Left colon (tissue), 2 donors: ENCODE measurements at regions not wholly inside any gene's neighbourhood (a gene's known extent, or its start where the extent isn't known, plus 50 kb on each side); places are given as distances from the start of the nearest gene placed in this dataset.

ENCODE experiments used
- ATAC-seq: fragments of 200-7000 bp; cut with Tn5 transposase; one replicate; pipeline ENCODE4 v1.9.1; 2020; ENCODE audit warnings: mild to moderate bottlenecking, moderate library complexity
- DNase-seq, 2 donors: peaks; one replicate each; pipeline ENCODE4 v3.0.0-alpha.2; 2020
- intact Hi-C, 2 donors: fragments of 100-400 bp; cut with DNase I in 1 of 2; cut with micrococcal nuclease in 1 of 2; formaldehyde crosslinking; loops; one replicate each; pipeline versions ENCODE4 v1.11.2 to v1.14.0; 2022; cut with DNase I, micrococcal nuclease
- donor health status: DM: no; HTN: no; CAD: no.
- donor health status: DM: yes; HTN: yes; CAD: no.

DNA sequence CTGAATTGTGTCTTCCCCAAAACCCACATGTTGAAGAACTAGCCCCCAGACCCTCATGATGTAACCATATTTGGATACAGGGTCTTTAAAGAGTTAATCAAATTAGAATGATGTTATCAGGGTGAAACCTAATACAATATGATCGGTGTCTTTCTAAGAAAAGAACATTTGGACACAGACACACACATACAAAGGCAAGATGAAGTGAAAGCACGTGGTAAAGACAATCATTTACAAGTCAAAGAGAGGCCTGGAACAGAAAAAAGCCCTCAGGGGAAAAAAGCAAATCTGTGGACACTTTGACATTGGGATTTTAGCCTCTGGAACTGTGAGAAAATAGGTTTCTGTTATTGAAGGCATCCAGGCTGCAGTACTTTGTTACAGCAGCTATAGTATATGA lies 733.4 kb downstream of the JRKL start:
- DNase-seq (no peak), ATAC-seq (no peak)
- intact Hi-C loops, result no loop called here

DNA sequence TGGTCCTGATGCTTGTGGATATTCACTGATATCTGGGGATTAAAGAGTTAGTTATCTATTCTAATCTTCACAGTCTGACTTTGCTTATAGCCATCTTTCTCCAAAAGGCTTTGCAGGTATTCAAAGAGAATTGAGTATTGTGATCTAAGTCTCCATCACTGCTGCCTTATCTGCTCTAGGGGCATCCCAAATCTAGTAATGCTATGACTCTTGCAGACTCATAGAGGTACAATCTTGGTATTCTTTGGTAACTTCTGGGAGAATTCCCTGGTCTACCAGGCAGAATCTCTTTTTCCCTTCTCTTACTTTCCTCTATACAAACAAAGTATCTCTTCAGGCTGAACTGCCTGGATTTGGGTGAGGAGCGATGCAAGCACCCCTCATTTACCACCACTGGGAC lies 746.3 kb downstream of the JRKL start:
- intact Hi-C loops, result no loop called here
- ATAC-seq, result no peak
- DNase-seq, result no peak

DNA sequence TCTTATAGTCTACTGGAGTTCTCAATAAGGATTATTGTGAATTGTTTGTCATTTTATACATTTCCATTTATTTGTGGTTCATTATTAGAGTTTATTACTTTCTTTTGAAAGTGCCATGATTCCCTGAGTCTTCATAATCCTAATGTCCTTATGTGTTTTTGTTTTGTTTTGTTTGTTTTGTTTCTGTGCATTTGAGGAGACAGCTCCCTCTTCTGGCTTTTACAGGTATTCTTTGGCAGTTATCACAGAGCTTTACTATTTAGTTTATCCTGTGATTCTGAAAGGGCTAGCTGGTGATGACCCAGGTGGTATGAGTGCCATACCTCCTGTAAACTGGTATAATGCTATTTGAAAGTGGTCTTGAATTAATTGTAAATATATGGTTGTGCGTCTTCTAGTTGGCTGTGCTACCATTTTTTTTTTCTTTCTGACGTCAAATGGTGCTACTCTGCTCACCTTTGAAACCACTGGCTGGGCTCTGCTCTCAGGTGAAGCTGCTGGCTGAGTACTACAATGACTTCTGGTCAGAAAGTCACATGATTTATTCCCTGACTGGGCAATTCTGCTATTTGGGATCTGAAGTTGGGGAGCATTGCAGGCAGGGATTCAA lies 751.2 kb downstream of the JRKL start:
- DNase-seq, result no peak
- intact Hi-C loops, result loop anchor here in 1 of 2 donors (10.0 kb wide), 1 partner anchor 676 kb away; no protein-coding TSS in a partner anchor
- no peak for ATAC-seq

DNA sequence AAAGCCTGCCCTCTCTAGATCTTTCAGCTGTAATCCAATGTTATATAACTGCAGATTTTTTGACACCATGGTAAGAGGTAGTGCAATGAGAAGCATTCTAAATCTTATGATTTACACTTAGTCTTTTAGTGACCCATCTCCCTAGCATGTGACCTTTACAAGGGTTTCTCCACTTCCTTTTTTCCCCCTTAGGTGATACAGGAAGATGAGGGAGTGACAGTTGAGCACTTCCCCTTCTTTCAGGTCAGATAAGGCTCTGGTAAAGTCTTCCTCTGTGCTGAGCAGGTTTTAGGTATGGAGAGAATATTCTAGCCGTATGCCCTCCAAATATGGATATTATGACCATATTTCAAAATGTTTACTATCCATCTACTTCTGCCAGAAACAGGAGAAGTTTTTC lies 753.6 kb downstream of the JRKL start:
- DNase-seq, result no peak
- intact Hi-C loops, result loop anchor here in 1 of 2 donors (10.0 kb wide), 1 partner anchor 679 kb away; no protein-coding TSS in a partner anchor
- no peak for ATAC-seq

DNA sequence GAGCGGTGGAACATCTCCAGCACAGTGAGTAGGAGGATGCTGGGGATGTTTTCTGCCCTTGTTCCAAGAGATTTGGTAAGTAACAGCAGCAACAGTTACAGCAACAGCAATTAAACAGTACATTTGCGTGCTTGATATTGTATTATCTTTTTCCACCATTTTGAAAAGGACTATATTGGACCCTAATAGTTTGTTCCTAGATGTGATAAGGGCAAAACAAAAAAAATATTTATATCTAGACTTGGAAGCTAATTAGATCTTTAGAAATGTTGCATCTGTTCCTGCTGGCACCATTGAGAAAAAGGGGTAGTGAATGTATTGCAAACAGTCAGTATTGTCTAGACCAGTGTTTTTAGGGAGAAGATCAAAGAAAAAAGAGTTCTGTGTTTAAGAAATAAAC lies 759.9 kb downstream of the JRKL start:
- ATAC-seq, result no peak
- DNase-seq, result no peak
- intact Hi-C loops, result loop anchor here in 1 of 2 donors (10.0 kb wide), 1 partner anchor 685 kb away; no protein-coding TSS in a partner anchor

DNA sequence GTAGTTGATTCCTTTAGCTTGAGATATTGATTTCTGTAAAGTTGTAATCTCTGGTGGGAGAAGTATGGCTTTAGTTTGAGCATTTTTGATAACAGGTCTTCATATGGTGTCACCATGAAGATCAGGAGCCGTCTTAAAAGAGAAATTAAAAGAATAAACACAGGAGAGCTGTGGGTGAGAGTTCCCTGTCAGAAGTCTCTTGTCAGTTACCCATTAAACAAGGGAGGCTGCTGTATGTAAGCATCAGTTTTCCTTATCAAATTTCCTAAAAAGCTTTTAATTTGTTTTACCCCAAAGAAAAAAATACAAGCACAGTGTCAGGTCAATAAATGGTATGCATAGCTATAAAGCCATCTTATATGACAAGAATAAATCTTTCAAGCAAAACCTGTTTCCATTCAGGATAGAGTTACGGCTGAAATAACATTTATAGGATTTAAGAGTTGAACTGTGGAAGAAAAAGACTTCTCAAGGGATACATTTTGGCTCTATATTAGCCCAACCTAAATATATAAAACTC lies 767.5 kb downstream of the JRKL start:
- no peak for ATAC-seq
- intact Hi-C loops, result no loop called here
- DNase-seq, result no peak

DNA sequence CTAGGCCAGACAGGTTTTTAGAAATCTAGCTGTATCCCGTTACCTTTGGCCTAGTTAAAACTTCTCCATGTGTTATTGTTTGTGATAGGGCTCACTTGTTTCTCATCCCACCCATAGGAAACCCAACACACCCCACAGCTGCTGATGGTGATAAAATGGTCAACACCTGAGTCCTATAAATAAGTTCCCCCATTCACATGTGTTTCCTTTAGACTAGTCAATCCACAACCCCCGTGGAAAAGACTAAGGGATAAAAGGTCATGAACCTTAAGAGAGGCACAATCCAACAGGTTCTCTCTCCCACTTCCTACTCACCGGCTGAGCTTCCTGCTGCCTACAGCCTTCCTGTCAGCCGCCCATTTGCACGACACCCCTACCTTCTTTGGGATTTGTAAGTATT lies 768.4 kb downstream of the JRKL start:
- ATAC-seq (no peak), DNase-seq (no peak)
- intact Hi-C loops, result no loop called here

DNA sequence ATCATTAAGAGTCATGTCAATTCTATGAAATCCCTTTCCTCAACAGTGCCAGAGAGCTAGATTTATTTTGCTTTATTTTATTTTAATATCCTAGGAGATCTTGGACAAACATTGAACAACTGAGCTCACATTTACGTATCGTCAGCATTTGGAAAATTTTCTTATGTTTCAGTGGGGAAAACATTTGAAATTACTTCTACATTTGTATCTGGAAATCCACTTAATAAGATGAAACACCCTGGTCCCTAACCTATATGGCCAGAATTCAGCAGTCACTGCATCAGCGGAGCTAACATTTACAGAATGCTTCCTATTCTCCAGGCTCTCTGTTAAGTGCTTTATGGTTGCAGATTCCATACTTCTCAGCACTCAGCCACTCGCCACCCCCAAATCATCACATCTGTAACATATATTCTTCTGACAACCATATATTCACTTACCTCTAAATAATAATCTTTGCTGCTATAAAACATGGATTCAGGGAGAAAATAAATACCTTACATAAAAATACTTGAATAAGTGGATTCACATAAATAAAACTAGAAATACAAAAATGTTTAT lies 773.9 kb downstream of the JRKL start:
- DNase-seq, result no peak
- intact Hi-C loops, result no loop called here
- no peak for ATAC-seq

DNA sequence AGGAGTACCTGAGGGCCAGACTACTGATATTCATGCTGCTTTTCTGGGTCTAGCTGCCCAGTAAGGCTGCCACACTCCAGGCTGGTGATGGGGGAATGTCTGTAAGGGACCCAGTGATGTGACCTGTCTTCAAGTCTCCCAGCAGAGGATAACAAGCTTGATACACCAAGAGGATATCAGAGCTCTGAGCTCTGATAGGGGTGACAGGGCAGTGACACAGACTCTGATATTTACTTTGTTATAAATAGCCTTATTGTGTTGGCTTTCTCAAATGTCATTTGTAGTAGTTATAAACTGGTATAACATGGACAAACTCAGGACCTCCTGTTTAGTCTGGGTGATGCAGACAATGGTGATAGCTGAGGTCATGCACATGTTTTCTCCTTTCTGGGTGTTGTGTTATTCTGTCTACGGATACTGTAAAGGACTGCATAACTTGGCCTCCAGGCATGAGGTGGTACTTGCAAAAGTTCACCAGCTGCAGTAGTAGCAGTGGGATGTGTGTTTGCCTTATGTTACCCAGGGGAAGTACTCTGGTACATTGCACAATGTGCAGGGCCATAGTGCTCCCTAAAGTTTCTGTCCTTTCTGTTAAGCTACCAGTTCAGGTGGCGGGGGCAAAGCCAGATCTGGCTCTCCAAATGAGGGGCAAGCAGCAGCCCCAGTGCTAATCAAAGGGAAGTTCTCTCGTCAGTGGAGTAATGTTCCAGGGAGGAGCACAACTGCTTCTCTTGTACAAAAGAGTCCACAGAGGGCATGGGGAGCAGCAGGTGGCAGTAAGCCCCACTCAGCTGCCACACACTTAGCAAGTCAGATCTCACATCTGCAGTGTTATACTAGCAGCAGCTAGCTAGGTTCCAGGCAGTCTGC lies 812.2 kb downstream of the JRKL start:
- ATAC-seq, result no peak
- DNase-seq, result no peak
- intact Hi-C loops, result no loop called here

DNA sequence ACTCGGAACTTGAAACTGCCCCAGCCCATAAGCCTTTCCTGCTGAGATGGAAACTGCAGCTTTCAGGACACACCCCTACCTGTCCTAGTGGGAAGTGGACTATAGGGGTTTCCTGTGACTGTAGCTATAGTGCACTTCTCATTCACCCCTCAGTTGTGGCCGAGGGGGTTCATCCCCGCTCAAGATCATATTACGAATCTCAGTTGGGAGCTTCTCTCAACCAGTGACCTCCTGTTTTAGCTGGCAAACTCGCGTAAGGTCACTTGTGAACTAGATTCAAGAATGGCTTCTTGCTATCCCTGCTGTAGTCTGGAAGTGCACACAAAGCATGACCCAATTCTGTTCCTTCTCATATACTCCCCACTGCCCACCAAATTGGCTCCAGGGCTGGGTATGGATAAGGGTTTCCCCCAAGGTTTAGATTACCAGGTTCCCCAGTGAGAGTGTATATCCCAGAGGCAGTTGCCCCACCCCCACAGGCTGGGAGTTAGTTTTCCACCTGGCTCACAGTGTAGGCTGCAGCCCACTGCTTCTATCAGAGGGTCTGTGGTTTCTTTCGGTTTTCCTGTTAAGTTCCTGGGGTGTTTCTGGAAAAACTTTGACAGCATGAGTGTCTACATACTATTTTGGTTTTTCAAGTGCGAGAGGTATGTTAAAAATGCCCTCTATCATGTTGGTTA lies 812.9 kb downstream of the JRKL start:
- DNase-seq (no peak), ATAC-seq (no peak)
- intact Hi-C loops, result no loop called here

DNA sequence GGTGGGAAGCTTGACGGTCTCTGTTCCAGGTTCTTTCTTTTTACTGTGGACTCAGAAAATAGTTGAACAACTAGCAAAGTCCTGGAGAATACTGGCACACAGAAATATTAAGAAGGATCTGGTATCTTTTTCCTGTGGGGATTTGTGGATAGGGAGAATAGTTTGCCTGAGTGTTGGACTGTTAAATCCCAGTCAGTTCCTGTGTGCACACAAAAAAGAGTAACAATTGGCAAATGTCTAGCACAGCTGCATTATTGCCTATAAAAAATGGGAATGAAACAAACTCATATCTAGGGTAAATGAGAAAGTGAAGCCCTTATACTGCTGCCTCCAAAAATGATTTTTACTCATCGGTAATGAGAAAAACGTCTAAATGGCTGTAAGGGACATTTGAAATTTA lies 828.2 kb downstream of the JRKL start:
- intact Hi-C loops, result no loop called here
- DNase-seq (no peak), ATAC-seq (no peak)

DNA sequence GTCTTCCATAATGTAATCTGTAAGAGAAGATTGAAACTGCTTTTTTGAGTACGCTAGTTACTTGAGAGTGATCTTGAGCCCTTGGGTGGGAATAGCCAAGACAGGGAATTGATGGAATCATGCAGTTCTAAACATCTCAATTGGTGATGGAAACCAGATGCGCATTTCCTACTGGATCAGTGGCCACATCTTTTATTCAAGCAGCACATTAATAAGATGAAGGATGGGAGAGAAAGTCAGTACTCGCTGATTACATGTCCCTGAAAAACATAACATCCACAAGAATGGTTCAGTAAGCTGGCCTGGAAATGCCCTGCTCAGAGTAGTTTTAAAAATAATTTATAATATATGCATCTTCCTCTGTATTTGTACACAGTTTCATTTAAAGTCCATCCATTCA lies 833.8 kb downstream of the JRKL start:
- ATAC-seq, result no peak
- intact Hi-C loops, result no loop called here
- DNase-seq, result no peak

DNA sequence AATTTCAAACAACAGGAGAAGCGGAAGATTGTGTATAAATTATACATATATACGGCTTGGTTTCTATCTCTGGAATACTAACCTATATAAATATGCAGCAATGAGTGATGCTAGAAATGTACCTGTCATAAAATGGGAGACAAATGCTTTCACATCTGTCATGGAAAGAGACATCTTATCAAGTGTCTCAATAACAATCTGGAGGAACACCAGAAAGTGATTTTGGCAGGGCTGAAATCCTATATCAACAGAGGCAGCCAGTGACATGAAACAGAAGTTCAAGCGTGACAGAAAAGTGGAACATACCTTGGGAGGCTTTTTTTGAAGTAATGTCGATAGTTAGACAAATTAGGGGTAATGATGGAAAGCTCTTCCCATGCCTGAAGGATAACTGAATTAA lies 834.6 kb downstream of the JRKL start:
- intact Hi-C loops, result no loop called here
- ATAC-seq (no peak), DNase-seq (no peak)

DNA sequence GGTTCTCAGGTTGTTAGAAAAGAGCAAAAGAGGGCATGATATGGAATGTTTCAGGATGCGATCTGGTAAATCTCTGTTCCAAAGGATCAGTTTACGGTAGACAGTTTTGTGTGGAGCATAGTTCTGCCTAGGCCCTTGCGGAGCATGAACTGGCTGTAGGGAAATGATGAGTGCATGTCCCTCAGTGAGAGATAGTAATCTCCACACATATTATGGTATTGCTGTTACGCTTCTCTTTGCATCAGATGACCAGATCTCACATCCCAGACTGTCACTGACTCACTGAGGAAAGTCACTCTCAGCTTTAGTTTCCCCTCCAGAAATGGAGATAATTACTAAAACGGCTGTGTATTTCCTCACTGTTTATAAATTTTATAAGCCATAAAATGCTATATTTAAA lies 836.0 kb downstream of the JRKL start:
- no peak for DNase-seq
- intact Hi-C loops, result no loop called here
- ATAC-seq, result no peak

DNA sequence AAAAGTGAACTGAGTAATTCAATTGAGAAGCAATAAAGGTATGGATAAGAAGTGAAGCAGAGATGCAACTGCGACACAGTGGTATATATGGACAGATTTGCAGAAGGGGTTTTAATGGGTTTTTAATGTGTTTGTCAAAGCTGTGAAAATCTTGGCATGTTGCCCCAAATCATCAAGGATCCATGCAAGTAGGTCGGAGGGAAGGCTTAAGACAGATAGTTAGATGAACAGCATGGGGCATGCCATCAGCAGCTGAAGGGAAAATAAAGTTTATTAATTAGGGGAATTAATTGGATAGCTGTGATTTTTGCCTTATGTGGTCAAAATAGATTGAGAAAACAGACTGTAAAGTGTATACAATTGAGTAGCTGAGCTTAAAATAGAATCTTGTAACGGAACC lies 840.1 kb downstream of the JRKL start:
- DNase-seq (no peak), ATAC-seq (no peak)
- intact Hi-C loops, result no loop called here

DNA sequence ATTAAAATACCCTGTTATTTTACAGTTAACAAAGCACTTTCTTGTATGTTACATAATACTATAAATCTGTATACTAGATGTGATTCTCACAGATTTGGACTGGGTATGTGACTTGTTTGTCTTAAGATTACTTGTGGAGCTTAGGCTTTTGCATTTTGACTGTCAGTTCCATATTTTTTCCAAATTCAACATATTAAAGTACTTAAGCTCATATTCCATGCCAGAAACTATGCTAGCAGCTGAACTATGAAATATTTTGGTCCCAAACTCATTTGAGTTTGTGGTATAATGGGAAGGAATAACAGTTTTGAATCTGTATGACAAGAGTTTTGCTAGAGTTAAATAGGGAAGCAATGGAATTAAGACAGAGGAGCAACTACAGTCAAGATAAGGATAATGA lies 841.4 kb downstream of the JRKL start:
- intact Hi-C loops, result no loop called here
- DNase-seq (no peak), ATAC-seq (no peak)

DNA sequence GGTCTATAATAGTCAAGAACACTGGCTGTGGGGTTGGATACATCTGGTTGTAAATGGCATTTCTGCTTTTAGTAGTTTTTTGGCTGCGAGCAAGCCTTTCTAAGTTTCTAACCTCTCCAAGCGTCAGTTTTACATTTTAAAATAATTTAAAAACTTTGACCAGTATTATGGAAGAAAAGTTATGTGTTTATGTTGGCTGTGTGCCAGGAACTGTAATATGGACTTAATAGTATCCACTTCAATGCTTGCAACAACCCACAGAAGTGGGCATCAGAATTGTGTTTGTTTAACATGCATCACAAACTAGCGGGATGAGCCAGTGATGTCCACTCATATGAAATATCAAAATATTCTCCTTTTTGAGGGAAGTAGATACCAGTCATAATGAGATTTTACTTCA lies 844.2 kb downstream of the JRKL start:
- DNase-seq (no peak), ATAC-seq (no peak)
- intact Hi-C loops, result no loop called here

DNA sequence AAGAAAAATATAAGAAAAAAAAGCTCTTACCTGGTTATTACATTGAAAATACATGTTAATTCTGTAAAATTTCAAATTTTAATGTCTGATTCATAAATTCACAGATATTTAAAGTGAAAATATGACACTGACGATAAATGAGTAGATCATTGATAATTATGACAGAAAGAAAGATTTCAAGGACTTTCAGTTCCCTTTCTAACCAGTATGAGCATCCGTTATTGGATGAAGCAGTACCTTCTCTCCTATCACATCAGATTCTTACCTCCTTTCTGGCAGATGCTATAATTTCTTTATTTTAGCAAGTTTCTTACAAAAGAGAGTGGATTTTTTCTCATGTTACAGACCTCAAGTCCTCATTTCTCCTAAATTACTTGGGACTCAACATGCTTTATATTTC lies 847.3 kb downstream of the JRKL start:
- ATAC-seq (no peak), DNase-seq (no peak)
- intact Hi-C loops, result no loop called here

DNA sequence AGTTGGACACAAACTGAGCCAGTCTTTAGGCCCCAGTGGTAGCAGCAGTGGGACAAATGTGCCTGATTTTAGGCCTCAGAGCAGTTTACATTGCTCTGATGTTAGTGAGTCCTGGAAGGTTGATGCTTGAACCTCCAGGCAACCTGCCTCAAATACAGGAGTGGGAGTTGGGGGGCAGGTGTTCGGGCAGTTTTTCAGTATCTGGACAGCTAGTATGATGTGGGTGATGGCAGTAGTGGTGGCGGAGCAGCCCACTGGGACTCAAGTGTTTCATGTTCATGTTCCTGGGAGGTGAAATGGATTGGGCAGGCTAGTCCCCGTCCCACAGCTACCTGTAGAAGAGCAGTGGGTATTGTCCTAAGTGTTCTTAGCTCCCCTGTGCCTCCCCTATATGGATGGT lies 857.8 kb downstream of the JRKL start:
- intact Hi-C loops, result no loop called here

DNA sequence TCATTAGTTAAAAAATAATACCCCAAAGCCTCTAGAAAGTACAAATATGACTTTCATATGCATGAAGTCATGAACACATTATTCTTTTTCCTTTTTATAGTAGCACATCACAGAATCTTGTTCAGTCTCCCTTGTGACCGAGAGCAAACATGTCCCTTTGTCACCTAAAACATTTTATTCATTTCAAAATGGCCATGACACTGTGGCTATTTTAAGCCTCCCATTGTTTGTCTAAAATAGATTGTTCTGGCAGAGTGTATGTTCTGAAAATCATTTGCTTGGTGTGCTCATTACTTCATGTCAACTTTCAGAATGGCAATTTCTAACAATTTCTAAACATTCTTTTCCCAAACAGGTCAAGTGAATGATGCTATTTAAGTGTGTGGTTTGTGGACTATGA lies 865.0 kb downstream of the JRKL start:
- ATAC-seq (no peak), DNase-seq (no peak)
- intact Hi-C loops, result no loop called here

More for the DNA sequence above, 857.8 kb downstream of the JRKL start:
- DNase-seq, result no peak
- no peak for ATAC-seq
